GM19023 (cell line): ENCODE measurements at regions not wholly inside any gene's neighbourhood (a gene's known extent, or its start where the extent isn't known, plus 50 kb on each side); places are given as distances from the start of the nearest gene placed in this dataset.
A peak's percentile ranks its signal among the peaks of the same experiment; 100 is the strongest.
"Not testable (repeated sequence)": the region's sequence is repeated elsewhere in the genome, so short reads cannot be mapped to it uniquely, and the experiment has no call there.

Experiments
- ATAC-seq: cut with Tn5 transposase; IDR thresholded peaks from one replicate; pipeline ENCODE4 v1.9.1; 2021; ENCODE audit warnings: mild to moderate bottlenecking, moderate library complexity; ENCODE audit not compliant: unreplicated experiment

GRCh38 chr3:191148131-191148530 lies 50.9 kb upstream of the OSTN start:
- ATAC-seq: no peak

GRCh38 chr3:191143224-191143623 lies 55.8 kb upstream of the OSTN start:
- ATAC-seq: no peak

- ATAC-seq: no peak
Observed at GRCh38 chr3:191141728-191142127, 57.3 kb upstream of the OSTN start.

- ATAC-seq: peak; percentile 62
Observed at GRCh38 chr3:191139736-191140135, 59.3 kb upstream of the OSTN start.

- no peak for ATAC-seq
Observed at GRCh38 chr3:191138937-191139336, 60.1 kb upstream of the OSTN start.

GRCh38 chr3:191137708-191138107 lies 61.3 kb upstream of the OSTN start:
- no peak for ATAC-seq

GRCh38 chr3:191136347-191136746 lies 62.7 kb upstream of the OSTN start:
- ATAC-seq: no peak

GRCh38 chr3:191135175-191135574 lies 63.9 kb upstream of the OSTN start:
- no peak for ATAC-seq

GRCh38 chr3:191133359-191133758 lies 65.7 kb upstream of the OSTN start:
- no peak for ATAC-seq

- no peak for ATAC-seq
Observed at GRCh38 chr3:191131305-191131704, 67.7 kb upstream of the OSTN start.

- not testable (repeated sequence) for ATAC-seq
Observed at GRCh38 chr3:191124891-191125290, 74.2 kb upstream of the OSTN start.

GRCh38 chr3:191123946-191124345 lies 75.1 kb upstream of the OSTN start:
- ATAC-seq: no peak

GRCh38 chr3:191123231-191123630 lies 75.8 kb upstream of the OSTN start:
- no peak for ATAC-seq

- ATAC-seq: no peak
Observed at GRCh38 chr3:191120447-191121298, 78.4 kb upstream of the OSTN start.

- ATAC-seq: peak; percentile 65
Observed at GRCh38 chr3:191119415-191120295, 79.4 kb upstream of the OSTN start.

GRCh38 chr3:191111722-191112121 lies 87.3 kb upstream of the OSTN start:
- no peak for ATAC-seq

- ATAC-seq: peak; percentile 55
Observed at GRCh38 chr3:191105418-191105817, 93.6 kb upstream of the OSTN start.

- ATAC-seq: no peak
Observed at GRCh38 chr3:191100516-191100915, 98.5 kb upstream of the OSTN start.

GRCh38 chr3:191094057-191094845 lies 104.8 kb upstream of the OSTN start:
- ATAC-seq: no peak

- no peak for ATAC-seq
Observed at GRCh38 chr3:191087391-191087790, 111.7 kb upstream of the OSTN start.

GRCh38 chr3:191085091-191085490 lies 114.0 kb upstream of the OSTN start:
- no peak for ATAC-seq
